SH-SY5Y (cell line): ENCODE measurements at regions not wholly inside any gene's neighbourhood (a gene's known extent, or its start where the extent isn't known, plus 50 kb on each side); places are given as distances from the start of the nearest gene placed in this dataset.

Source experiments
- GATA2 ChIP-seq: IDR thresholded peaks from 2 replicates; pipeline ENCODE4 v1.6.1; 2011; ENCODE audit warnings: mild to moderate bottlenecking, low read depth, low read length
- GATA3 ChIP-seq: IDR thresholded peaks from 2 replicates; pipeline ENCODE4 v1.6.1; 2011; ENCODE audit warnings: low read depth, mild to moderate bottlenecking, low read length, moderate library complexity

DNA sequence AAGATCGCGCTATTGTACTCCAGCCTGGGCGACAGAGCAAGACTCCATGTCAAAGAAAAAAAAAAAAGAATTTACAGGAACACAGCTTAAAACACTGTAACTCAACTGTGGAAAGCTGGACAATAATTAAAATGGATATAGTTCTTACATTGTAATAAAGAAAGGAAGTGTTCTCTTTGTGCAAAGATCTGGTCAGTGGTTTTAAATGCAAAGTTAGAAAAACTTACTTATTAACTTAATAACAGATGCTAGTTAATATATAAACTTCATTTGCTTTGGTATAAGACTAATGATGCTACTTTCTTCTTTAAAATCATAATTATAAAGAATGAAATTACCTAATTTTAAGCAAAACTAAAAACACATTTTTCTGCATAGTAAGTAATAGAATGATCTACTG is 2024.1 kb upstream of the TENM3 start:
- no peak for TF ChIP-seq GATA2
- no peak for TF ChIP-seq GATA3
